ENCODE measurements at regions not wholly inside any gene's neighbourhood (a gene's known extent, or its start where the extent isn't known, plus 50 kb on each side); places are given as distances from the start of the nearest gene placed in this dataset.

DNA sequence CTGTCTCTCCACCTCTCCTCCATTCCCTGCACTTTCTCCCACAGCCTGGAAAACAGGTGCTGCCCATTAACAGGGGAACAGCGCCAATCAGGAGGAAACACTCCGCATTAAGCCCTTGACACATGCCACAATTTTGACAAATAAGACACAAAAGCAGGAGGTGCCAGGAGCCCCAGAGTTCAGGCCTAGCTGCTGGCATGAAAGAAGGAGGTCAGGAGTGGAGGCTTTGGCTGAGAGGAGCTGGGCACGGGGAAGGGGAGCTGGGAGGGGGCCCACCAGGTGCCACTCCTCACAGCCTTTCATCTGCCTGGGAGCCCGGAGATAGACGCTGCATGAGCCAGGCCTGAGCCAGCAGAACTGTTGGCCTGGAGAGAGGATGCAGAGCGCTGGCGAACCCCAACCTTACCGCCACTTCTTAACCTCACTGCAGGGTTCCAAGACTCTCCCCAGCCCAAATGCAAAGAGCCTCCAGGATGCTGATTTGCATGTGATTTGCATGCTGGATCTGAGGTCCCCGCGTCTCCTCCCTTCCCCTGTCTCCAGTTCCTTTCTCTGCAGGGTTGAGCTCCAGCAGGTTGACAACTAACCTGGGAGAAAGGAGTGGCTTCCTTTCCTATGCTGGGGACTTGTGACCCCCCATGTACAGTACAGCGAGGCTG, 139.8 kb upstream of the SDK2 start:
- no peak overlapping the region for H4K91ac ChIP-seq (ENCODE audit: low read length)
- no peak overlapping the region for H3K14ac ChIP-seq (ENCODE audit: low read length in 2 of 2)
- no peaks in the 10 kb centered on the region for H3K36me3 ChIP-seq (ENCODE audit: control insufficient read depth in 1 of 2, insufficient read depth in 2 of 2, low read depth in 1 of 2, low read length in 2 of 2)
- H3K27me3 ChIP-seq (ENCODE audit: control insufficient read depth in 1 of 2, insufficient read depth in 1 of 2, low read length in 2 of 2), result peaks cover 0 to 88% of the 10 kb centered on the region in 2 experiments
- no peak overlapping the region for H2BK12ac ChIP-seq (ENCODE audit: low read length in 2 of 2)
- H3K27ac ChIP-seq (ENCODE audit: low read length, poor library complexity, severe bottlenecking), result no peak overlapping the region
- H3K9me3 ChIP-seq (ENCODE audit: control insufficient read depth, low read length), result no peaks in the 10 kb centered on the region
- no peaks in the 10 kb centered on the region for H3K79me1 ChIP-seq (replicated peaks; ENCODE audit: low read length, poor library complexity, severe bottlenecking)
- H3K23ac ChIP-seq (ENCODE audit: low read length in 2 of 2), result no peak overlapping the region
- WGBS, result 79% methylated on average over 9 of the region's 11 CpGs
- no peak overlapping the region for H3K4ac ChIP-seq (ENCODE audit: low read depth in 1 of 2, low read length in 2 of 2)
- H2AFZ ChIP-seq (ENCODE audit: low read depth, low read length), result no peak overlapping the region
- no peak overlapping the region for H3K9ac ChIP-seq (ENCODE audit: low read length)
- no peak for DNase-seq
- no peak overlapping the region for H2AK5ac ChIP-seq (ENCODE audit: low read length, severe bottlenecking)
- no peak overlapping the region for H3K4me2 ChIP-seq (ENCODE audit: low read length, poor library complexity, severe bottlenecking)
- H2BK15ac ChIP-seq (ENCODE audit: low read depth, poor library complexity, severe bottlenecking), result no peak overlapping the region
- H2BK5ac ChIP-seq (ENCODE audit: low read depth, low read length, poor library complexity, severe bottlenecking), result no peak overlapping the region
- H3K4me3 ChIP-seq (ENCODE audit: insufficient read depth in 1 of 2, low read depth in 1 of 2, low read length in 2 of 2), result no peak overlapping the region
- no peak overlapping the region for H4K8ac ChIP-seq (ENCODE audit: low read length)
- H3K18ac ChIP-seq (ENCODE audit: low read depth in 1 of 2, low read length in 2 of 2), result no peak overlapping the region
- no peak overlapping the region for H2BK120ac ChIP-seq (ENCODE audit: low read depth, low read length)
- no peaks in the 10 kb centered on the region for H3K4me1 ChIP-seq (ENCODE audit: control insufficient read depth, insufficient read depth, low read depth, low read length)

DNA sequence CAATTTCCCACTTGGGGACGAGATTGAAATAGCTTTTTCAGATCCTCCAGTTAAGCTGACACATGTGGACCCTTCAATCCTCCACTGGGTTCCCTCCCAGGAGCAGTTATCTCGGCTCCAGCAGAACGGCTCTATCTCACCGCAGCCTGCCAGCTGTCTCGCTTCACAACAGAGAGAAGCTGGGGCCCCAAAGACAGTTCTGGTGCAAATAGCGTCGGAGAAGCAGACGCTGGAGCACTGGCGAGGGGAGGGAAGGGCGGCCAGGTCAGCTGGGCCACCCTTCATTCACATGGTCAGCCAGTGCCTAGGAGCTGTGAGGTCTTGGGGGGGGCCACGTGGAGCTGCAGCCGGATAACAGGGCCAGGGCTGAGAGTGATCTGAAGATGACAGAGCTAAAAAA, 141.3 kb upstream of the SDK2 start:
- no peak for DNase-seq
- H3K27me3 ChIP-seq (ENCODE audit: control insufficient read depth in 1 of 2, insufficient read depth in 1 of 2, low read length in 2 of 2), result peaks cover 0 to 96% of the 10 kb centered on the region in 2 experiments

GRCh38 chr17:73785958-73786743, 141.9 kb upstream of the SDK2 start:
- Histone ChIP-seq H2BK15ac (ENCODE audit: low read depth, poor library complexity, severe bottlenecking) (no peak overlapping the region), H3K79me1 (replicated peaks; ENCODE audit: low read length, poor library complexity, severe bottlenecking) (no peaks in the 10 kb centered on the region), H2BK12ac (ENCODE audit: low read length in 2 of 2) (no peak overlapping the region), H4K91ac (ENCODE audit: low read length) (no peak overlapping the region), H2AK5ac (ENCODE audit: low read length, severe bottlenecking) (no peak overlapping the region), H3K27me3 (ENCODE audit: control insufficient read depth in 1 of 2, insufficient read depth in 1 of 2, low read length in 2 of 2) (peaks cover 0 to 98% of the 10 kb centered on the region in 2 experiments), H3K4me3 (ENCODE audit: insufficient read depth in 1 of 2, low read depth in 1 of 2, low read length in 2 of 2) (no peak overlapping the region), H2BK5ac (ENCODE audit: low read depth, low read length, poor library complexity, severe bottlenecking) (no peak overlapping the region), H3K9me3 (ENCODE audit: control insufficient read depth, low read length) (no peaks in the 10 kb centered on the region), H3K27ac (ENCODE audit: low read length, poor library complexity, severe bottlenecking) (no peak overlapping the region), H3K4ac (ENCODE audit: low read depth in 1 of 2, low read length in 2 of 2) (no peak overlapping the region), H3K23ac (ENCODE audit: low read length in 2 of 2) (no peak overlapping the region), H3K4me1 (ENCODE audit: control insufficient read depth, insufficient read depth, low read depth, low read length) (no peaks in the 10 kb centered on the region), H2AFZ (ENCODE audit: low read depth, low read length) (no peak overlapping the region), H3K18ac (ENCODE audit: low read depth in 1 of 2, low read length in 2 of 2) (no peak overlapping the region), H3K36me3 (ENCODE audit: control insufficient read depth in 1 of 2, insufficient read depth in 2 of 2, low read depth in 1 of 2, low read length in 2 of 2) (no peaks in the 10 kb centered on the region), H4K8ac (ENCODE audit: low read length) (no peak overlapping the region), H3K14ac (ENCODE audit: low read length in 2 of 2) (no peak overlapping the region), H3K4me2 (ENCODE audit: low read length, poor library complexity, severe bottlenecking) (no peak overlapping the region), H2BK120ac (ENCODE audit: low read depth, low read length) (no peak overlapping the region), H3K9ac (ENCODE audit: low read length) (no peak overlapping the region)
- 61% methylated on average over 16 of the region's 17 CpGs for WGBS
- no peak for DNase-seq

More for the DNA sequence above, 141.3 kb upstream of the SDK2 start:
- no peak overlapping the region for H2AFZ ChIP-seq (ENCODE audit: low read depth, low read length)
- H3K23ac ChIP-seq (ENCODE audit: low read length in 2 of 2), result no peak overlapping the region
- H3K18ac ChIP-seq (ENCODE audit: low read depth in 1 of 2, low read length in 2 of 2), result no peak overlapping the region
- H3K4me2 ChIP-seq (ENCODE audit: low read length, poor library complexity, severe bottlenecking), result no peak overlapping the region
- H3K4me3 ChIP-seq (ENCODE audit: insufficient read depth in 1 of 2, low read depth in 1 of 2, low read length in 2 of 2), result no peak overlapping the region
- no peak overlapping the region for H3K9ac ChIP-seq (ENCODE audit: low read length)
- H3K9me3 ChIP-seq (ENCODE audit: control insufficient read depth, low read length), result no peaks in the 10 kb centered on the region
- H3K4me1 ChIP-seq (ENCODE audit: control insufficient read depth, insufficient read depth, low read depth, low read length), result no peaks in the 10 kb centered on the region
- H2AK5ac ChIP-seq (ENCODE audit: low read length, severe bottlenecking), result no peak overlapping the region
- H3K4ac ChIP-seq (ENCODE audit: low read depth in 1 of 2, low read length in 2 of 2), result no peak overlapping the region
- H2BK120ac ChIP-seq (ENCODE audit: low read depth, low read length), result no peak overlapping the region
- H3K36me3 ChIP-seq (ENCODE audit: control insufficient read depth in 1 of 2, insufficient read depth in 2 of 2, low read depth in 1 of 2, low read length in 2 of 2), result no peaks in the 10 kb centered on the region
- no peak overlapping the region for H2BK12ac ChIP-seq (ENCODE audit: low read length in 2 of 2)
- H4K91ac ChIP-seq (ENCODE audit: low read length), result no peak overlapping the region
- H3K79me1 ChIP-seq (replicated peaks; ENCODE audit: low read length, poor library complexity, severe bottlenecking), result no peaks in the 10 kb centered on the region
- H4K8ac ChIP-seq (ENCODE audit: low read length), result no peak overlapping the region
- H3K14ac ChIP-seq (ENCODE audit: low read length in 2 of 2), result no peak overlapping the region
- H2BK15ac ChIP-seq (ENCODE audit: low read depth, poor library complexity, severe bottlenecking), result no peak overlapping the region
- H3K27ac ChIP-seq (ENCODE audit: low read length, poor library complexity, severe bottlenecking), result no peak overlapping the region
- WGBS, result 50% methylated on average over 12 of the region's 12 CpGs
- no peak overlapping the region for H2BK5ac ChIP-seq (ENCODE audit: low read depth, low read length, poor library complexity, severe bottlenecking)

Measured in mesenchymal stem cell (in vitro differentiated cells and primary cell).